GM12864 (cell line): ENCODE measurements at regions not wholly inside any gene's neighbourhood (a gene's known extent, or its start where the extent isn't known, plus 50 kb on each side); places are given as distances from the start of the nearest gene placed in this dataset.

Experiments used
- DNase-seq: peaks from one replicate; pipeline ENCODE4 v3.0.0-alpha.2; 2011; ENCODE audit warnings: low read depth
- H3K4me3 ChIP-seq: 2 replicates; pipeline ENCODE4 v1.5.1; 2011; ENCODE audit warnings: mild to moderate bottlenecking, low read depth, low read length, control low read depth
- TF ChIP-seq, protein P1 (sequence below): IDR thresholded peaks from 2 replicates; pipeline ENCODE4 v1.5.1; 2011; ENCODE audit warnings: low read depth, mild to moderate bottlenecking, moderate library complexity, low read length, control low read depth, inconsistent platforms; ENCODE audit errors: missing control alignments

- no peak overlapping the region for H3K4me3 ChIP-seq
- TF ChIP-seq, protein P1, sequence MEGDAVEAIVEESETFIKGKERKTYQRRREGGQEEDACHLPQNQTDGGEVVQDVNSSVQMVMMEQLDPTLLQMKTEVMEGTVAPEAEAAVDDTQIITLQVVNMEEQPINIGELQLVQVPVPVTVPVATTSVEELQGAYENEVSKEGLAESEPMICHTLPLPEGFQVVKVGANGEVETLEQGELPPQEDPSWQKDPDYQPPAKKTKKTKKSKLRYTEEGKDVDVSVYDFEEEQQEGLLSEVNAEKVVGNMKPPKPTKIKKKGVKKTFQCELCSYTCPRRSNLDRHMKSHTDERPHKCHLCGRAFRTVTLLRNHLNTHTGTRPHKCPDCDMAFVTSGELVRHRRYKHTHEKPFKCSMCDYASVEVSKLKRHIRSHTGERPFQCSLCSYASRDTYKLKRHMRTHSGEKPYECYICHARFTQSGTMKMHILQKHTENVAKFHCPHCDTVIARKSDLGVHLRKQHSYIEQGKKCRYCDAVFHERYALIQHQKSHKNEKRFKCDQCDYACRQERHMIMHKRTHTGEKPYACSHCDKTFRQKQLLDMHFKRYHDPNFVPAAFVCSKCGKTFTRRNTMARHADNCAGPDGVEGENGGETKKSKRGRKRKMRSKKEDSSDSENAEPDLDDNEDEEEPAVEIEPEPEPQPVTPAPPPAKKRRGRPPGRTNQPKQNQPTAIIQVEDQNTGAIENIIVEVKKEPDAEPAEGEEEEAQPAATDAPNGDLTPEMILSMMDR, result no peak
- DNase-seq, result no peak
Measured at GRCh38 chr4:33088713-33089112, 2368.5 kb downstream of the PCDH7 start.

DNA sequence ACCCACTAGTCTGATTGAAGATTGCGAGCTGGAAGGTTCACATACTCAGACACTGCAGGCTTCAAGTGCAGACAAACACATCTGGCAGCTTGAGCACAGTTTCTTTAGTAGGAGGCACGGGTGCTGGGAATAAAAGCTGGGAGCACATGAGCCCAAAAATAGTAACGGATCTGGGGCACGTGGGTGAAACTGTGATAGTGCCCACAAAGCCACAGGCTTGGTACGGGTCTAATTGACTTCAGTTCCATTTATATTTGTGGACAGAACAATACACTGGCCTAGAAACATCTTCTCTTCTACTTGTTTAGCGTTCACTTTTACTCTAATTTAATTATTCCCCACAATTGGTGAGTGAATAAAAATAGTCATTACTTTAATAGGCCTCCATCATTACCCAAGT, 2370.7 kb downstream of the PCDH7 start:
- TF ChIP-seq, protein P1, result no peak

GRCh38 chr4:33091961-33092360, 2371.8 kb downstream of the PCDH7 start:
- DNase-seq, result no peak
- no peak overlapping the region for H3K4me3 ChIP-seq
- TF ChIP-seq, protein P1, result no peak

More for the DNA sequence above, 2370.7 kb downstream of the PCDH7 start:
- H3K4me3 ChIP-seq, result no peak overlapping the region
- no peak for DNase-seq

DNA sequence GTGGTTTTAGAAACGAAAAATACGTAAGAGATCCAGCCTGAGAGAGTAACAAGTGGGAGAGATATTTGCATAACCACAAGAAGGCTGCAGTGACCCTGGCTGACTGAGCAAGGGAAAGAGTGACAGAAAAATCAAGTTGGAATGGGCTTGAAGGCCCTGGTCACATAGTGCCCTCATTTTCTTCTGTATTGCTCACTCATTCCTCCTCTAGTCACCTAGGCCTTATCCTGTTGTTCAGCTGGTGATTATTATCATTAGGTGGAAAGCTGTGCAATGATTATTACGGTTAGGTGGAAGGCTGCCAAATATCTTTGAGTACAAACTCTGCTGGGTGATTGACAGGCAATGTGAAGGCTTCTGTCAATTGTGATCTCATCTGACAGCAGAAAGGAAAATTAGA, 2384.1 kb downstream of the PCDH7 start:
- no peak for DNase-seq
- TF ChIP-seq, protein P1, result no peak
- no peak overlapping the region for H3K4me3 ChIP-seq

DNA sequence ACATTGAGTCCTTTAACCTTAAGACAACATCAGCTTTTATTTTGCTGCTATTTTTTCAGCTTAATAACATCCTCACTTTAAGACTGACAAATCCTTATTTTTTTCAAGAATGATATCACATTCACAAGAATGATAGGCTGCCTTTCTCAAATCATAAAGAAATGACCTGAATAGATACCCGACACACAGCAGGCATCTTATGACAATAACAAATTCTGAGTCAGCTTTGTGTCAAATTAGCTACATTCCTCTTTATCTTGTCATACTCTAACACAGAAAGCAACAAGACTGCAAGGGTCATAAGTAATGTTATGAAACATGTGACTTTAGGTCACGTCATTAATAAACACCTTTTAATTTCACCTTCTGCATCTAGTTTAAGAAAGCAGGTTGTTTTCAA, 2387.6 kb downstream of the PCDH7 start:
- DNase-seq, result no peak
- H3K4me3 ChIP-seq, result no peak overlapping the region
- TF ChIP-seq, protein P1, result no peak

DNA sequence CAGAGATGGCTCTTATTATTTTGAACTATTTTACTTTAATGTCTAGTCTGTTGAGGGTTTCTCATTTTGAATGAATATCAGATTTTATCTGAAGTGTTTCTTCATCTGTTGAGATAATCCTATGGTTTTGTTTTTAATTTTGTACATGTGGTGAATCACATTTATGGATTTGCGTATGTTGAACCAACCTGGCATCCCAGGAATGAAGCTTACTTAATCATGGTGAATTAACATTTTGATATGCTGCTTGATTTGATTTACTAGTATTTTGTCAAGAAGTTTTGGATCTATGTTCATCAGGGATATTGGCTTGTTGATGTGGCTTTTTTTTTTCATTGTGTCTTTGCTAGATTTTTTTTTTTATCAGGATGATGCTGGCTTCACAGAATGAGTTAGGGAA, 2390.9 kb downstream of the PCDH7 start:
- DNase-seq, result no peak
- TF ChIP-seq, protein P1, result no peak
- no peak overlapping the region for H3K4me3 ChIP-seq

DNA sequence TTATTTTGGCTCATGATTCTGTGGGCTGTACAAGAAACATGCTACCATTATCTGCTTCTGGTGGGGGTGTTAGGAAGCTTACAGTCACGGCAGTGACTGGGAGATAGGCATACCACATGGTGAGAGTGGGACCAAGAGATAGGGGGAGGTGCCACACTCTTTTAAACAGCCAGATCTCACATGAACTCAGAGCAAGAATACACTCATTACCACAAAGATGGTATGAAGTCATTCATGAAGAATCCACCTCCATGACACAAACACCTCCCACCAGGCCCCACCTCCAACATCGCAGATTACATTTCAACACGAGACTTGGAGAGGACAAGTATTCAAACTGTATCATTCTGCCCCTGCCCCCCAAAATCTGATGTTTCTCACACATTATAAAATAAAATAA, 2396.7 kb downstream of the PCDH7 start:
- no peak for DNase-seq
- no peak overlapping the region for H3K4me3 ChIP-seq
- TF ChIP-seq, protein P1, result no peak
